Ovary (tissue), 3 donors: ENCODE measurements at regions not wholly inside any gene's neighbourhood (a gene's known extent, or its start where the extent isn't known, plus 50 kb on each side); places are given as distances from the start of the nearest gene placed in this dataset.

Experiments used
- EP300 ChIP-seq: sonication (generic); formaldehyde crosslinking; IDR thresholded peaks from one replicate; pipeline ENCODE4 v1.6.1; 2017; ENCODE audit warnings: antibody characterized with exemption
- POLR2A ChIP-seq: fragments of 450-650 bp; IDR thresholded peaks from one replicate; pipeline ENCODE4 v1.6.1; 2017; ENCODE audit warnings: antibody characterized with exemption, mild to moderate bottlenecking, moderate library complexity
- TF ChIP-seq, protein P1 (sequence below), 3 donors: fragments of 450-650 bp in 2 of 3; fragments of 200-600 bp in 1 of 3; IDR thresholded peaks; one replicate each; pipeline versions ENCODE4 v1.5.1 to v1.8.0; 2016 to 2022; ENCODE audit warnings: antibody characterized with exemption in 3 of 3, mild to moderate bottlenecking in 1 of 3
- donor health status: DM: no; HTN: no; CAD: no.

GRCh38 chr16:5323284-5324141 lies 225.9 kb upstream of the EEF2KMT start:
- TF ChIP-seq EP300 (no peak), POLR2A (no peak)
- TF ChIP-seq, protein P1, sequence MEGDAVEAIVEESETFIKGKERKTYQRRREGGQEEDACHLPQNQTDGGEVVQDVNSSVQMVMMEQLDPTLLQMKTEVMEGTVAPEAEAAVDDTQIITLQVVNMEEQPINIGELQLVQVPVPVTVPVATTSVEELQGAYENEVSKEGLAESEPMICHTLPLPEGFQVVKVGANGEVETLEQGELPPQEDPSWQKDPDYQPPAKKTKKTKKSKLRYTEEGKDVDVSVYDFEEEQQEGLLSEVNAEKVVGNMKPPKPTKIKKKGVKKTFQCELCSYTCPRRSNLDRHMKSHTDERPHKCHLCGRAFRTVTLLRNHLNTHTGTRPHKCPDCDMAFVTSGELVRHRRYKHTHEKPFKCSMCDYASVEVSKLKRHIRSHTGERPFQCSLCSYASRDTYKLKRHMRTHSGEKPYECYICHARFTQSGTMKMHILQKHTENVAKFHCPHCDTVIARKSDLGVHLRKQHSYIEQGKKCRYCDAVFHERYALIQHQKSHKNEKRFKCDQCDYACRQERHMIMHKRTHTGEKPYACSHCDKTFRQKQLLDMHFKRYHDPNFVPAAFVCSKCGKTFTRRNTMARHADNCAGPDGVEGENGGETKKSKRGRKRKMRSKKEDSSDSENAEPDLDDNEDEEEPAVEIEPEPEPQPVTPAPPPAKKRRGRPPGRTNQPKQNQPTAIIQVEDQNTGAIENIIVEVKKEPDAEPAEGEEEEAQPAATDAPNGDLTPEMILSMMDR (IDR thresholded peaks at IDR 0.05): no peak
